ENCODE measurements at regions not wholly inside any gene's neighbourhood (a gene's known extent, or its start where the extent isn't known, plus 50 kb on each side); places are given as distances from the start of the nearest gene placed in this dataset.

DNA sequence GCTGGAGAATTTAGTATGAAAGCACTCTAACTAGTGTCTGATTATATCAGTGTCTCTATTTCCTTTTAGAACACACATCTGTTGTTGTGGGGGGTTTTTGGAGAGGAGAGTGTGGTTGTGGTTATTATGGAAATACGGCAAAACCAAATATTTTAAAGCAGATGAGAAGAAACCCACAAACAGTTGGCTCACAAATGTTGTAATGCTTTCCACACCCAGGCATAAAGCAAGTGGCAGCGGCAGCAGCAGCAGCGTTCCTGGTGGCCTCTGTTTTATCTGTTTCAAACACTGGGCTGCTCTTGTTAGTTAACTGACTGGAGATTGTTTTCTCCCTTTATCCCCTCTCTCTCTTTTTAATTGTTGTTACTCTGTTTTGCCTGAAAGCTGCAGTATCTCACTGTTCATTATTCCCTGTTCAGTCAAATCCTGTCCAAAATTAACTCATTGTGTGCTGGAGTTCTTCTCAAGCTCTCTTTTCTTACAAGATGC is 1045.5 kb upstream of the NR2F2 start:
- no peak for DNase-seq (ENCODE audit: low read depth)
- H3K4me3 ChIP-seq (ENCODE audit: low read length): no peak overlapping the region
- TF ChIP-seq, protein P1, sequence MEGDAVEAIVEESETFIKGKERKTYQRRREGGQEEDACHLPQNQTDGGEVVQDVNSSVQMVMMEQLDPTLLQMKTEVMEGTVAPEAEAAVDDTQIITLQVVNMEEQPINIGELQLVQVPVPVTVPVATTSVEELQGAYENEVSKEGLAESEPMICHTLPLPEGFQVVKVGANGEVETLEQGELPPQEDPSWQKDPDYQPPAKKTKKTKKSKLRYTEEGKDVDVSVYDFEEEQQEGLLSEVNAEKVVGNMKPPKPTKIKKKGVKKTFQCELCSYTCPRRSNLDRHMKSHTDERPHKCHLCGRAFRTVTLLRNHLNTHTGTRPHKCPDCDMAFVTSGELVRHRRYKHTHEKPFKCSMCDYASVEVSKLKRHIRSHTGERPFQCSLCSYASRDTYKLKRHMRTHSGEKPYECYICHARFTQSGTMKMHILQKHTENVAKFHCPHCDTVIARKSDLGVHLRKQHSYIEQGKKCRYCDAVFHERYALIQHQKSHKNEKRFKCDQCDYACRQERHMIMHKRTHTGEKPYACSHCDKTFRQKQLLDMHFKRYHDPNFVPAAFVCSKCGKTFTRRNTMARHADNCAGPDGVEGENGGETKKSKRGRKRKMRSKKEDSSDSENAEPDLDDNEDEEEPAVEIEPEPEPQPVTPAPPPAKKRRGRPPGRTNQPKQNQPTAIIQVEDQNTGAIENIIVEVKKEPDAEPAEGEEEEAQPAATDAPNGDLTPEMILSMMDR (conservative IDR thresholded peaks at IDR 0.05; ENCODE audit: low read depth, low read length): peak; percentile 35

DNA sequence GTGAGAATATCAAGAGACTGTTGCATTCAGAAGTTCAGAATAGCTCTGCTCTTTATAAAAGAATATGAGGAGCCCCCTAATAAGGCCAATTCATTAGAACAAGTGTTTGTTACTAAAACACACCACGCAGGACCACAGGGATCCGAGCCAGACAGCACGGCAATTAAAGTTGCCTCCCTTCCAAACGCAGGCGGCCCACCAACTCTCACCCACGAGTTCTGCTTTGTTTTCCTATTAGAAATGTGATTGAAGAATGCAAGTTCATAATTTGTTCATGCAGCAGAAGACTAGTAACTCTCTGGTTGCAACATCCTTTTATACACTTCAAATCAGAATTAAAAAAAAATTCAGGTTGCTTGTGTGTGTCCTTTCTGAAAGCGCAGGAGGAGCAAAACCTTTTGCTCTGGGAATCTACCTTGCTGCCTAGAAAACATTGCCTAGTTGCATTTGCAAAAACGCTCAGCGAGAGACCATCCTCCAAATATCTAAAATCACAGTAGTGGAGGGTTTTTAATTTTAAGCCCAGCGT is 1044.1 kb upstream of the NR2F2 start:
- DNase-seq (ENCODE audit: low read depth): no peak
- no peak overlapping the region for H3K4me3 ChIP-seq (ENCODE audit: low read length)
- TF ChIP-seq, protein P1 (conservative IDR thresholded peaks at IDR 0.05; ENCODE audit: low read depth, low read length): no peak

DNA sequence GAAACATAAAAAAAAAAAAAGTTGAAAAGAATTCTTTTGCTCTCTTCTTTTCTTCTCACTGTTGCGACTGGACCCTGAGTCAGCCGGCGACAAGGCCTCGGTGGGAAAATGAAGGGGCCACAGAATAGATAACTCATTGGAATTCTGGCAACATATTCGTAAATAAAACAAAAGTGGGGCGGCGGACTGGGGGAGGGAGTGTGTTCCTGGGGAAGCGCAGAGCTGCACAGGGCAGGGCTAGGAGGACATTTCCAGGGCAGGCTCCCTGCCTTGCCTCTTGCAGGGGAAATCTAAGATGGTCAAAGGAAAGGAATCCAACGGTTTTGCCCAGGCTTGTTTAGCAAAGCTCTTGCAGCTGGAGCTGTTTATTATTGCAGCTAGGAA is 1042.8 kb upstream of the NR2F2 start:
- H3K4me3 ChIP-seq (ENCODE audit: low read length): no peak overlapping the region
- no peak for DNase-seq (ENCODE audit: low read depth)
- TF ChIP-seq, protein P1 (conservative IDR thresholded peaks at IDR 0.05; ENCODE audit: low read depth, low read length): no peak

DNA sequence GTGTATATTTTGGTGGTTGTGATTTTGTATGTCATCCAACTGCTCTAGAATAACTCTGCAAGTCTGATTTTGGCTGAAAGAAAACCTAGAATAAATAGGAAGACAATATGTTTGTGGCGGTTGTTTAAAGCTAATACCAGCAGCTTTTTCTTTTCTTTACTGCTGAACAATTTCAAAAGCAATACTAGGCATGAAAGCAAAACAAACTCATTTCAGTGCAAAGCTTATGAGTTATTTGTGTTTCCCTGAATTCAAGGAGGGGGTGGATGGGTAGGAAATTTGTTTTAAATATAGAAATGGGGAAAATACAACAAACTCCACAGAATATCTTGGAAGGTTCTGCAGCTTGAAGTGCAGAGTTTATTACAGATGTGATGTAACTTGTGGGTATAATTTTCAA is 1041.9 kb upstream of the NR2F2 start:
- DNase-seq (ENCODE audit: low read depth): no peak
- TF ChIP-seq, protein P1 (conservative IDR thresholded peaks at IDR 0.05; ENCODE audit: low read depth, low read length): no peak

DNA sequence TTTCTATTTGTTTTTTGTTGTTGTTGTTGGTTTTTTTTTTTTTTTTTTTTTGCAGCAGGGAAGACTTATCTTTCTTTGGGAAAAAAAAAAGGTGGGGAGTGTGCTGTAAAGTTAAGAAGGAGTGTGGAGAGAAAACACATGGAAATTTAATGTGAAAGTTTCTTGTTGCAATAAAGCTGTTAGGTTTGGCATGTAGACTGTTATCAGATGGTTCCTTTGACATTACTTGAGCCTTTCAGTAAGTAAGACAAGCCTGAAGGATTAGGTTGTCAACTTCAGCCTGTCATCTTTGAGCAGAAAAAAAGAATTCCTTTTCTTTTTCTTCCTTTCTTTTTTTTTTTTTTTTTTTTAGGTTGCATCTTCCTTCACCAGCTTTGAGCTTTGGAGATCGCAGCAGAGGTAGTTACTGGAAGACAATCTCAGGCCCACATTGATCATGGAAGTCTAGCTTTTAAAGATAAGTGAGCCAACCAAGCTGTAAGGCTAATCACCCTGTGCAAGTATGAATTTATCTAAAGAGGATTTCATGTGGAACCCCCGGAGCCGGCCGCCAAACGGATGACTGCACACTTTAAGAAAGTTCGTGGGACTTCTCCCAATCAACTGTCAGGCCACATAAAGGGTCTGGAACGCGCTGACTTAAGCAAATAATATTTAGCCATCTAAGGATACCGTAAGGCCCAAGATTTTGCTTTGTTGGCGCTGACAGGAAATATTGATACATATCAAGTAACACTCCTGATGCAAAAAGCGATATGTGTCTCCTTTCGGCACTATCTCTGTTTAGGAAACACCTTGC is 1040.1 kb upstream of the NR2F2 start:
- TF ChIP-seq, protein P1 (conservative IDR thresholded peaks at IDR 0.05; ENCODE audit: low read depth, low read length): no peak
- H3K4me3 ChIP-seq (ENCODE audit: low read length): no peak overlapping the region
- no peak for DNase-seq (ENCODE audit: low read depth)

More for the DNA sequence above, 1041.9 kb upstream of the NR2F2 start:
- no peak overlapping the region for H3K4me3 ChIP-seq (ENCODE audit: low read length)

DNA sequence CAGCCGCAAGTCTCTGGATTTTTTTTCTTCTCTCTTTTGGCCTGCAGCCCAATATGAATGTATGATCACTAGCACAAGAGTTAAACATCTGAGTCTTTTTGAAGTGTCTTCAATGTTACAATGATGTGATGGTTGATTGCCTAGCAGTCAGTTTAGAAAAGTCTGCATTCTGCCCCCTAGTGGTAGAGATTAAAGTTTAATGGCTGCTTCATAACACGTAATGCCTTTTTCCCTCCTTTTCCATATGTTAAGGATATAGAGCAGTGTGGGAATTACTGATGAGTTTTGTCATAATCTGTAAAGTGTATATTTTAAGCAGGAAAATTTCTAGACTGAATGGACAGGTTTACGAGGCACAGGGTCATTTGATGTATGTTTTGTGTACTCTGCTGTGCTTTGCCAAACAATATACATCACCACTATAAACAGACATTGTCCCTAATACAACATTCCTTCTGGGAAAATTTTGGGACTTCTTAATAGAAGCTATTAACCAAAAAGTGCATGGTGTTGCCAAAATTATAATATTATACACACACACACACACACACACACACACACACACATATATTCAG is 1038.5 kb upstream of the NR2F2 start:
- H3K4me3 ChIP-seq (ENCODE audit: low read length): no peak overlapping the region
- DNase-seq (ENCODE audit: low read depth): no peak
- TF ChIP-seq, protein P1 (conservative IDR thresholded peaks at IDR 0.05; ENCODE audit: low read depth, low read length): peak; percentile 66
